ENCODE measurements at regions not wholly inside any gene's neighbourhood (a gene's known extent, or its start where the extent isn't known, plus 50 kb on each side); places are given as distances from the start of the nearest gene placed in this dataset.

- TF ChIP-seq REST (IDR thresholded peaks at IDR 0.05), result no peak
- TF ChIP-seq ATF3 (IDR thresholded peaks at IDR 0.05), result no peak
- no peak for TF ChIP-seq SP1 (IDR thresholded peaks at IDR 0.05)
- TF ChIP-seq YY1 (IDR thresholded peaks at IDR 0.05), result no peak
- no peak for TF ChIP-seq JUND (IDR thresholded peaks at IDR 0.05)
- TF ChIP-seq FOXA2 (IDR thresholded peaks at IDR 0.05), result no peak
- TF ChIP-seq RXRA (IDR thresholded peaks at IDR 0.05), result no peak
- no peak for TF ChIP-seq CTCF (IDR thresholded peaks at IDR 0.05; ENCODE audit: low read depth, low read length, missing input control)
- TF ChIP-seq HNF4A (conservative IDR thresholded peaks at IDR 0.05), result no peak
- TF ChIP-seq ZBTB33 (IDR thresholded peaks at IDR 0.05), result no peak
- no peak for TF ChIP-seq GABPA (IDR thresholded peaks at IDR 0.05 in 1 of 2, conservative IDR thresholded peaks at IDR 0.05 in 1 of 2)
- no peak for TF ChIP-seq EGR1 (IDR thresholded peaks at IDR 0.05; ENCODE audit: low read depth in 2 of 2)
- no peak for TF ChIP-seq MAX (IDR thresholded peaks at IDR 0.05)
- no peak for TF ChIP-seq TAF1 (conservative IDR thresholded peaks at IDR 0.05)
Measured at GRCh38 chr22:22039286-22040074, 56.9 kb upstream of the TOP3B start.
